NB4 (cell line): ENCODE measurements at regions not wholly inside any gene's neighbourhood (a gene's known extent, or its start where the extent isn't known, plus 50 kb on each side); places are given as distances from the start of the nearest gene placed in this dataset.

Source experiments
- POLR2A ChIP-seq: IDR thresholded peaks from 2 replicates; pipeline ENCODE4 v1.6.1; 2011; ENCODE audit warnings: mild to moderate bottlenecking; ENCODE audit not compliant: insufficient read length; ENCODE audit errors: extremely low read depth
- TF ChIP-seq, protein P1 (sequence below): IDR thresholded peaks from one replicate; pipeline ENCODE4 v1.5.1; 2012; ENCODE audit warnings: low read depth, low read length
- TF ChIP-seq, protein P2 (sequence below): IDR thresholded peaks from 2 replicates; pipeline ENCODE4 v1.6.1; 2011; ENCODE audit warnings: low read depth, low read length

DNA sequence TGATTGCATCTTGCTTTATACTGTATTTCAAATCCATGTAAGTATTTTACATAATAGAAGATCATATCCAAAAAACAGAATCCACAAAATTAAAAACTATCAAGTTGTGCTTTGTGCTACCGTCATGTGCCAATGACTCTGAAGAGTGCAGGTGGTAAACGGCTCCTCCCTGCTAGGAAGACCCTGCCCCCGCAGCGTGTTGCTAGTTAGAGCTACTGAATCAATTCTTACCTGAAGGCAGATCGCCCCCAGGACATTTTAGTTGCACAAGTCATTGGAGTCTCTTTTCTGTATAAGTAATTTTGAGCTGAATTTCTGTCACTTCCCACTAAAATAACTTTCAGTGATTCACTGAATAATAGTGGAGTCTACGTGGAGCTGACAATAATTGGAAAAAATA, 599.5 kb upstream of the ZFP42 start:
- TF ChIP-seq POLR2A, result no peak
- TF ChIP-seq, protein P1, sequence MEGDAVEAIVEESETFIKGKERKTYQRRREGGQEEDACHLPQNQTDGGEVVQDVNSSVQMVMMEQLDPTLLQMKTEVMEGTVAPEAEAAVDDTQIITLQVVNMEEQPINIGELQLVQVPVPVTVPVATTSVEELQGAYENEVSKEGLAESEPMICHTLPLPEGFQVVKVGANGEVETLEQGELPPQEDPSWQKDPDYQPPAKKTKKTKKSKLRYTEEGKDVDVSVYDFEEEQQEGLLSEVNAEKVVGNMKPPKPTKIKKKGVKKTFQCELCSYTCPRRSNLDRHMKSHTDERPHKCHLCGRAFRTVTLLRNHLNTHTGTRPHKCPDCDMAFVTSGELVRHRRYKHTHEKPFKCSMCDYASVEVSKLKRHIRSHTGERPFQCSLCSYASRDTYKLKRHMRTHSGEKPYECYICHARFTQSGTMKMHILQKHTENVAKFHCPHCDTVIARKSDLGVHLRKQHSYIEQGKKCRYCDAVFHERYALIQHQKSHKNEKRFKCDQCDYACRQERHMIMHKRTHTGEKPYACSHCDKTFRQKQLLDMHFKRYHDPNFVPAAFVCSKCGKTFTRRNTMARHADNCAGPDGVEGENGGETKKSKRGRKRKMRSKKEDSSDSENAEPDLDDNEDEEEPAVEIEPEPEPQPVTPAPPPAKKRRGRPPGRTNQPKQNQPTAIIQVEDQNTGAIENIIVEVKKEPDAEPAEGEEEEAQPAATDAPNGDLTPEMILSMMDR, result no peak
- TF ChIP-seq, protein P2, sequence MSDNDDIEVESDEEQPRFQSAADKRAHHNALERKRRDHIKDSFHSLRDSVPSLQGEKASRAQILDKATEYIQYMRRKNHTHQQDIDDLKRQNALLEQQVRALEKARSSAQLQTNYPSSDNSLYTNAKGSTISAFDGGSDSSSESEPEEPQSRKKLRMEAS, result no peak
